Muscle of arm (tissue), 1 donor: ENCODE measurements at regions not wholly inside any gene's neighbourhood (a gene's known extent, or its start where the extent isn't known, plus 50 kb on each side); places are given as distances from the start of the nearest gene placed in this dataset.

ENCODE experiments used
- DNase-seq: peaks from one replicate; pipeline ENCODE4 v3.0.0-alpha.2; 2013

- DNase-seq: no peak
Measured at GRCh38 chr11:35077709-35078469, 61.1 kb upstream of the CD44 start.

- no peak for DNase-seq
Measured at GRCh38 chr11:35078470-35078735, 60.6 kb upstream of the CD44 start.

GRCh38 chr11:35079611-35080010, 59.4 kb upstream of the CD44 start:
- no peak for DNase-seq

GRCh38 chr11:35082321-35083180, 56.4 kb upstream of the CD44 start:
- peak; percentile 66 for DNase-seq

GRCh38 chr11:35083181-35083430, 55.9 kb upstream of the CD44 start:
- no peak for DNase-seq

- DNase-seq: peak; percentile 97
Measured at GRCh38 chr11:35083431-35084238, 55.3 kb upstream of the CD44 start.

- no peak for DNase-seq
Measured at GRCh38 chr11:35084817-35085440, 54.0 kb upstream of the CD44 start.

- peak; percentile 48 for DNase-seq
Measured at GRCh38 chr11:35085531-35086165, 53.3 kb upstream of the CD44 start.

GRCh38 chr11:35087648-35088047, 51.3 kb upstream of the CD44 start:
- no peak for DNase-seq

- DNase-seq: no peak
Measured at GRCh38 chr11:35088226-35088625, 50.7 kb upstream of the CD44 start.

GRCh38 chr11:35088676-35089075, 50.3 kb upstream of the CD44 start:
- no peak for DNase-seq
